ENCODE measurements at regions not wholly inside any gene's neighbourhood (a gene's known extent, or its start where the extent isn't known, plus 50 kb on each side); places are given as distances from the start of the nearest gene placed in this dataset.

DNA sequence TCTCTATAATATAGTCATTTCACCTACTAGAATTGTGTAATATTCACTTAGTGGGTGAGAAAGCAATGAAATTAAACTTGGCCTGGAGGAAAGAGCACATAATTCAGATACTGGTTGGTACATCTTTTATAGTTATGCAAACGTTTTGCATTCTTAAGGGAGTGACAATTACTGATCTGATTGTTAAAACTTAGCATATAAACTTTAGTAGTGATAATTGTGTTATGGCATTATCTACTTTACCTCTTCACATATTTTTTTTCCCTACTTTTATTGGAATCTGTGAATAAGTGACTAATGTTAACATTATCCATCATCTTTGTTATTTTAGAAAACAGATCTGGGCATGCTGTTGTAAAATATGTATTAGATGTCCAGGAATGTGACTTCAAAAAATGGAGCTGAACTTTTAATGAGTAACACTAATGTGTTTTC is 217.4 kb upstream of the GIMD1 start:
- TF ChIP-seq, protein P1, sequence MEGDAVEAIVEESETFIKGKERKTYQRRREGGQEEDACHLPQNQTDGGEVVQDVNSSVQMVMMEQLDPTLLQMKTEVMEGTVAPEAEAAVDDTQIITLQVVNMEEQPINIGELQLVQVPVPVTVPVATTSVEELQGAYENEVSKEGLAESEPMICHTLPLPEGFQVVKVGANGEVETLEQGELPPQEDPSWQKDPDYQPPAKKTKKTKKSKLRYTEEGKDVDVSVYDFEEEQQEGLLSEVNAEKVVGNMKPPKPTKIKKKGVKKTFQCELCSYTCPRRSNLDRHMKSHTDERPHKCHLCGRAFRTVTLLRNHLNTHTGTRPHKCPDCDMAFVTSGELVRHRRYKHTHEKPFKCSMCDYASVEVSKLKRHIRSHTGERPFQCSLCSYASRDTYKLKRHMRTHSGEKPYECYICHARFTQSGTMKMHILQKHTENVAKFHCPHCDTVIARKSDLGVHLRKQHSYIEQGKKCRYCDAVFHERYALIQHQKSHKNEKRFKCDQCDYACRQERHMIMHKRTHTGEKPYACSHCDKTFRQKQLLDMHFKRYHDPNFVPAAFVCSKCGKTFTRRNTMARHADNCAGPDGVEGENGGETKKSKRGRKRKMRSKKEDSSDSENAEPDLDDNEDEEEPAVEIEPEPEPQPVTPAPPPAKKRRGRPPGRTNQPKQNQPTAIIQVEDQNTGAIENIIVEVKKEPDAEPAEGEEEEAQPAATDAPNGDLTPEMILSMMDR (IDR thresholded peaks at IDR 0.05): no peak
- TF ChIP-seq ZFX (IDR thresholded peaks at IDR 0.05; ENCODE audit: borderline replicate concordance): no peak
